22Rv1 (cell line): ENCODE measurements at regions not wholly inside any gene's neighbourhood (a gene's known extent, or its start where the extent isn't known, plus 50 kb on each side); places are given as distances from the start of the nearest gene placed in this dataset.

Experiments used
- ZFX ChIP-seq: fragments of 450-650 bp; IDR thresholded peaks from 2 replicates; pipeline ENCODE4 v1.6.1; 2017; ENCODE audit warnings: antibody characterized with exemption, borderline replicate concordance
- TF ChIP-seq, protein P1 (sequence below): fragments of 450-650 bp; IDR thresholded peaks from 2 replicates; pipeline ENCODE4 v1.5.1; 2017; ENCODE audit warnings: mild to moderate bottlenecking

DNA sequence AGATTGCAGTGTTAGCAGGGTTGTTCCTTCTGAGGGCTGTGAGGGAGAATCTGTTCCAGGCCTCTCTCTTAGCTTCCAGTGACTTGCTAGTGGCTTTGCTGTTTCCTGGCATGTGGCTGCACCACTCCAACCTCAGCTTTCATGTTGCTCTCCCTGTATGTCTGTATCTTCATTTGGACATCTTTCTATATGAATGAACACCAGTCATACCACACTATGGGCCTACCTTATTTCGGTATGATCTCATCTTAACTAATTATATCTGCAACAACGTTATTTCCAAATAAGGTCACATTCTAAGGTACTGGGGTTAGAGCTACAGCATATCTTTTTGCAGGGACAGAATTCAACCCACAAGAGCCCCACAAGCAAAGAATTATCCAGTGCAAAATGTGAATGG, 356.7 kb upstream of the UMPS start:
- TF ChIP-seq, protein P1, sequence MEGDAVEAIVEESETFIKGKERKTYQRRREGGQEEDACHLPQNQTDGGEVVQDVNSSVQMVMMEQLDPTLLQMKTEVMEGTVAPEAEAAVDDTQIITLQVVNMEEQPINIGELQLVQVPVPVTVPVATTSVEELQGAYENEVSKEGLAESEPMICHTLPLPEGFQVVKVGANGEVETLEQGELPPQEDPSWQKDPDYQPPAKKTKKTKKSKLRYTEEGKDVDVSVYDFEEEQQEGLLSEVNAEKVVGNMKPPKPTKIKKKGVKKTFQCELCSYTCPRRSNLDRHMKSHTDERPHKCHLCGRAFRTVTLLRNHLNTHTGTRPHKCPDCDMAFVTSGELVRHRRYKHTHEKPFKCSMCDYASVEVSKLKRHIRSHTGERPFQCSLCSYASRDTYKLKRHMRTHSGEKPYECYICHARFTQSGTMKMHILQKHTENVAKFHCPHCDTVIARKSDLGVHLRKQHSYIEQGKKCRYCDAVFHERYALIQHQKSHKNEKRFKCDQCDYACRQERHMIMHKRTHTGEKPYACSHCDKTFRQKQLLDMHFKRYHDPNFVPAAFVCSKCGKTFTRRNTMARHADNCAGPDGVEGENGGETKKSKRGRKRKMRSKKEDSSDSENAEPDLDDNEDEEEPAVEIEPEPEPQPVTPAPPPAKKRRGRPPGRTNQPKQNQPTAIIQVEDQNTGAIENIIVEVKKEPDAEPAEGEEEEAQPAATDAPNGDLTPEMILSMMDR, result no peak
- TF ChIP-seq ZFX, result no peak
